Gastrocnemius medialis (tissue), 4 donors: ENCODE measurements at regions not wholly inside any gene's neighbourhood (a gene's known extent, or its start where the extent isn't known, plus 50 kb on each side); places are given as distances from the start of the nearest gene placed in this dataset.
"Not testable (repeated sequence)": the region's sequence is repeated elsewhere in the genome, so short reads cannot be mapped to it uniquely, and the experiment has no call there.

Source experiments
- ATAC-seq, 2 donors: fragments of 150-250 bp; one replicate each; pipeline ENCODE4 v1.9.1; 2016
- DNase-seq, 2 donors: peaks; one replicate each; pipeline ENCODE4 v3.0.0-alpha.2; 2019
- H3K27ac ChIP-seq, 4 donors: fragments of 200-600 bp; sonication (generic); 1 replicate in 1 of 4; 2 replicates in 3 of 4; pipeline ENCODE4 v1.5.1; 2016 to 2018; ENCODE audit warnings: mild to moderate bottlenecking in 2 of 4, moderate library complexity in 1 of 4
- H3K27me3 ChIP-seq, 3 donors: fragments of 200-600 bp; sonication (generic) in 2 of 3; 1 replicate in 1 of 3; 2 replicates in 2 of 3; pipeline versions ENCODE4 v1.5.1 to v1.6.0; 2016 to 2019; ENCODE audit warnings: mild to moderate bottlenecking in 1 of 3, moderate library complexity in 1 of 3
- H3K36me3 ChIP-seq, 2 donors: fragments of 200-600 bp; sonication (generic) in 1 of 2; one replicate each; pipeline ENCODE4 v1.5.1; 2017 to 2018
- H3K4me1 ChIP-seq, 2 donors: fragments of 200-600 bp; sonication (generic) in 1 of 2; one replicate each; pipeline ENCODE4 v1.5.1; 2016 to 2017; ENCODE audit warnings: mild to moderate bottlenecking in 2 of 2
- H3K4me3 ChIP-seq, 4 donors: fragments of 200-600 bp; sonication (generic) in 3 of 4; 1 replicate in 1 of 4; 2 replicates in 3 of 4; pipeline ENCODE4 v1.5.1; 2016 to 2019; ENCODE audit warnings: mild to moderate bottlenecking in 2 of 4
- H3K9me3 ChIP-seq, 3 donors: fragments of 200-600 bp; sonication (generic) in 2 of 3; 1 replicate in 1 of 3; 2 replicates in 2 of 3; pipeline ENCODE4 v1.5.1; 2016 to 2019
- POLR2A ChIP-seq, 2 donors: fragments of 450-650 bp; IDR thresholded peaks; one replicate each; pipeline ENCODE4 v1.6.1; 2017; ENCODE audit warnings: antibody characterized with exemption in 2 of 2, mild to moderate bottlenecking in 2 of 2, moderate library complexity in 2 of 2
- in situ Hi-C, 4 donors: fragments of 200-750 bp; cut with MboI; loops; one replicate each; pipeline versions ENCODE4 v1.15.0 to v1.8.0; 2017; ENCODE audit warnings: low sequenced_read_pairs in 4 of 4
- intact Hi-C: fragments of 100-400 bp; cut with DNase I; formaldehyde crosslinking; loops from one replicate; pipeline ENCODE4 v1.15.1; 2023; ENCODE audit warnings: low total_unique reads

- ATAC-seq, intact Hi-C loops: not testable (repeated sequence)
Observed at GRCh38 chr1:146387750-146388469, 159.1 kb upstream of the NOTCH2NLA start.

DNA sequence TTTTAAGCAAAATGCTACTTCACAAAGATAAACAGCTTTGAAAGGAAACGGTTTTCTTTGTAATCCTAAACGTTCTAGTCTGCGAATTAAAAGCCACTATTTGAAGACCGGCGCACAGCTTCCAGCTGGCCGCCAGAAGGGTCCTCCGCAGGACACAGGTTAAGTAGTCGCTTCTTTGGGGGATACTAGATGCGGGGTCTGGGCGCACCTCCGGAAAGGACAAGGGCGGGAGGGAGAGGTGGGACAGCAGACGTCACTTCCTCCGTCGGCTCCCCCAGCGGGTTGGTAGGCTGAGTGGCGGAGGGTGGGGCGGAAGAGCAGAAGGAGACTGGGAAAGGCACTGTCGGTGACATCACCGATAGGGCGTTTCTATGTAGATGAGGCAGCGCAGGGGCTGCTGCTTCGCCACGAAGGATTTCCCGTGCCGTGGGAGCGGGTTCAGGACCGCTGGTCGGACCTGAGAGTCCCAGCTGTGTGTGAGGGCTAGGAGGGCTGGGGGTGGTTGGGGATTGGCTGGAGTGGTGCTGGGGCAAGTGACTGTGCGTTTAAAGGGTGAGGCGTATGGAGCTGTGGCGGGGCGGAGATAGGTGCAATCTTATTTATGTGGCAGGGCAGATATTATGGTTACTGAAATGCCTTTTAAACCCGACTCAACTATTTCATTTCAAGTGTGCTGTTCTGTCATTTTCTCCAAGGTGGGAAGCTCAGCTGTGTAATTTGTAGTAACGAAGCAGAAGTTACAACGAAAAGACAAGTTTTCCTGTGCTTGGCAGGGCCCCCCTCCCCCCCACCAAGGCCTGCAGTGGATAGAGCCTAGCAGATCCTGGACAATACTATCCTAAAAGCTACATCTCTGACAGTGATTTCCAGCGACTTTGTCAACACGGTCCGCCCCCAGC, 158.3 kb upstream of the NOTCH2NLA start:
- ATAC-seq (peak; percentile 97 to 98), DNase-seq (peak in 1 of 2 donors; percentile 91)
- H3K27ac ChIP-seq, result peak overlapping the region; percentile 85 to 91 (median 87)
- H3K4me3 ChIP-seq, result peak overlapping the region; percentile 51 to 66 (median 57)
- intact Hi-C loops, H3K4me1 ChIP-seq, H3K36me3 ChIP-seq, H3K9me3 ChIP-seq, in situ Hi-C loops, H3K27me3 ChIP-seq: not testable (repeated sequence)
- peak; percentile 87 to 90 for TF ChIP-seq POLR2A (IDR thresholded peaks at IDR 0.05)

More at GRCh38 chr1:146387750-146388469, 159.1 kb upstream of the NOTCH2NLA start:
- Histone ChIP-seq H3K4me3 (peak overlapping the region in 1 of 4 donors; percentile 66), H3K27ac (peak overlapping the region; percentile 41 to 88 (median 86))
- in situ Hi-C loops, H3K4me1 ChIP-seq, DNase-seq, H3K27me3 ChIP-seq, H3K9me3 ChIP-seq, H3K36me3 ChIP-seq: not testable (repeated sequence)

GRCh38 chr1:146381196-146381595, 152.4 kb upstream of the NOTCH2NLA start:
- H3K4me1 ChIP-seq, H3K9me3 ChIP-seq, DNase-seq, H3K36me3 ChIP-seq, H3K27me3 ChIP-seq, ATAC-seq, intact Hi-C loops, H3K4me3 ChIP-seq, H3K27ac ChIP-seq, in situ Hi-C loops: not testable (repeated sequence)

DNA sequence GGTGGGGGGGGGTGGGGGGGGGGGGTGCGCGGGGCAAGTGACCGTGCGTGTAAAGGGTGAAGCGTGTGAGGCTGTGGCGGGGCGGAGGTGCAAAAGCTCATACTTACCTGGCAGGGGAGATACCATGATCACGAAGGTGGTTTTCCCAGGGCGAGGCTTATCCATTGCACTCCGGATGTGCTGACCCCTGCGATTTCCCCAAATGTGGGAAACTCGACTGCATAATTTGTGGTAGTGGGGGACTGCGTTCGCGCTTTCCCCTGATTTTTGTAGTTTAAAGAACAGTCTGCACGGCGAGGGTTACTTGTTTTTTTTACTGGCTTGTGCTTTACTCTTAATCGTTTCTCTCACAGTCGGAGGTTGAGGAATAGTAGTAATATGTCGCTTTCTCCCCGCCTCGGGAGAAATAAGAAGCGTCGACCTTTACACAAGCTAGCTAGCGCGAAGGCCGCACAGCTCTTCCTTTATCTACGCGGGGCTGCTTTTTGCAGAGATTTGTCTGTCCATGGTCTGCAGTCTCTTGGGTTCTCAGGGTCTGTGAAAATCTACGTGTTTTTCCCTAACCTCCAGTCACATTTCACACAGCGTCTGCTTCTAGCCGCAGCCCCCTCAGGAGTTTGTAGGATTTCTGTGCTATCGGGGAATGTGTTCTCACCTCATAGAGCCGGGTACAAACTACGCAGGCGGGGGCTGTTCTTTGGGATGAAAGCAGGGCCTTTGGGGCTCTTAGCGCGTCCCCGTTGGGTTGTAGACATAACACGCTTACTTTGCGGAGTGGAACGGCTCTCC, 148.1 kb upstream of the NOTCH2NLA start:
- H3K36me3 ChIP-seq, in situ Hi-C loops, intact Hi-C loops, H3K27me3 ChIP-seq, H3K4me1 ChIP-seq, H3K9me3 ChIP-seq: not testable (repeated sequence)
- ATAC-seq, result peak; percentile 97 to 99
- peak; percentile 87 to 98 for TF ChIP-seq POLR2A (IDR thresholded peaks at IDR 0.05)
- DNase-seq, result peak; percentile 69 to 89
- Histone ChIP-seq H3K27ac (peak overlapping the region; percentile 87 to 91 (median 89)), H3K4me3 (peak overlapping the region; percentile 52 to 60 (median 56))

GRCh38 chr1:146376309-146376707, 147.5 kb upstream of the NOTCH2NLA start:
- H3K36me3 ChIP-seq, intact Hi-C loops, H3K4me1 ChIP-seq, in situ Hi-C loops, H3K9me3 ChIP-seq, H3K27me3 ChIP-seq: not testable (repeated sequence)
- Histone ChIP-seq H3K27ac (peak overlapping the region; percentile 73 to 90 (median 84)), H3K4me3 (peak overlapping the region; percentile 37 to 60 (median 46))
- DNase-seq, result peak; percentile 86 to 93
- ATAC-seq, result peak; percentile 80

- H3K4me1 ChIP-seq, H3K27me3 ChIP-seq, H3K27ac ChIP-seq, H3K36me3 ChIP-seq, ATAC-seq, intact Hi-C loops, DNase-seq, in situ Hi-C loops, H3K9me3 ChIP-seq, H3K4me3 ChIP-seq: not testable (repeated sequence)
Observed at GRCh38 chr1:146375108-146375507, 146.3 kb upstream of the NOTCH2NLA start.

DNA sequence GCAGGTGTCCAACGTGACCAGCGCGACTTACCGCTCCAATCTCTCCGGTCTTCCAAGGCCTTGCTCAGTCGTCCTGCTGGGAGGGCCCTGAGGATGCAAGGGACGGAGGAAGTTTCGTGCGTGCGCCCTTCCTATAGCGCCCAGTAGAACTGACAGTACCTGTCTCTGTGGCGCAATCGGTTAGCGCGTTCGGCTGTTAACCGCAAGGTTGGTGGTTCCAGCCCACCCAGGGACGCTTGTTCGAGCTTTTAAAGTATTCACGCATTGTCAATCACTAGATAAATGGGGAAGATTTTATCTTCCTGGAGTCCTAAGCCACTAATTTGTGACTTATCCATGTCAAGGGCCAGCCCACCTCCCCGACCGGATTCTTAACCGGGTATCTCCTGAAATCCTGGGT, 141.1 kb upstream of the NOTCH2NLA start:
- peak overlapping the region; percentile 27 to 60 (median 37) for H3K27ac ChIP-seq
- intact Hi-C loops, H3K9me3 ChIP-seq, DNase-seq, in situ Hi-C loops, ATAC-seq, H3K27me3 ChIP-seq, H3K36me3 ChIP-seq, H3K4me1 ChIP-seq: not testable (repeated sequence)
- peak overlapping the region; percentile 26 to 47 (median 43) for H3K4me3 ChIP-seq

GRCh38 chr1:146355373-146355772, 126.6 kb upstream of the NOTCH2NLA start:
- intact Hi-C loops, H3K9me3 ChIP-seq, H3K36me3 ChIP-seq, DNase-seq, H3K27me3 ChIP-seq, in situ Hi-C loops, H3K27ac ChIP-seq, H3K4me1 ChIP-seq, ATAC-seq, H3K4me3 ChIP-seq: not testable (repeated sequence)

GRCh38 chr1:146326863-146327262, 98.0 kb upstream of the NOTCH2NLA start:
- DNase-seq, H3K9me3 ChIP-seq, in situ Hi-C loops, H3K4me1 ChIP-seq, ATAC-seq, H3K27me3 ChIP-seq, H3K36me3 ChIP-seq, intact Hi-C loops, H3K27ac ChIP-seq, H3K4me3 ChIP-seq: not testable (repeated sequence)

- H3K36me3 ChIP-seq, DNase-seq, H3K4me1 ChIP-seq, H3K4me3 ChIP-seq, H3K27me3 ChIP-seq, H3K27ac ChIP-seq, in situ Hi-C loops, H3K9me3 ChIP-seq, intact Hi-C loops, ATAC-seq: not testable (repeated sequence)
Observed at GRCh38 chr1:146324463-146324862, 95.6 kb upstream of the NOTCH2NLA start.

DNA sequence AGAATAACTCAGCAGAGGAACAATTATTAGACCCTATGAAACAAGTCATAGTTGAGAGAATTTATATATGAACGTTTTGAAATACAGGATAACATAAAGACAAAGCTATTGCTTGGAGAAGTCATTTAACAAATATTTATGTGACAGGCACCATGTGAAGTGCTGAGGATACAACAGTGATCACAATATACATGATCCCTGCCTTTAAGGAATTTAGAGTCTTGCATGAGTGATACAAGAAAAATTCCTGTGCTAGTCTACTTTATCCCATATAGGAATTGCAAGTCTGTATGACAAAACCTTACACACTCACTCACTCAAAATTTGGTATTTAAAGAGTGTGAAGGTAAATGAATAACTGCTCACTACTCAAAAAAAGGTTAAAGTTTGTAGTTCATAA, 94.5 kb upstream of the NOTCH2NLA start:
- H3K4me3 ChIP-seq, DNase-seq, H3K9me3 ChIP-seq, intact Hi-C loops, H3K36me3 ChIP-seq, H3K27ac ChIP-seq, H3K4me1 ChIP-seq, in situ Hi-C loops, H3K27me3 ChIP-seq: not testable (repeated sequence)
- peak; percentile 17 to 37 for ATAC-seq
